Adipose tissue (tissue), 3 donors: ENCODE measurements at regions not wholly inside any gene's neighbourhood (a gene's known extent, or its start where the extent isn't known, plus 50 kb on each side); places are given as distances from the start of the nearest gene placed in this dataset.
"Not testable (repeated sequence)": the region's sequence is repeated elsewhere in the genome, so short reads cannot be mapped to it uniquely, and the experiment has no call there.

ENCODE experiments used
- H3K27ac ChIP-seq: one replicate; pipeline ENCODE4 v1.5.1; 2013; ENCODE audit warnings: low read depth, low read length
- WGBS, 3 donors: extraction: QIAGEN DNeasy Blood & Tissue Kit; methylation state at CpG; one replicate each; pipeline ENCODE4 v1.1.7; 2013; 5-methylcytosine and 5-hydroxymethylcytosine counted together
- donor health status: healthy with polysubstance abuse.
- donor health status: Bipolar disorder and iron deficiency.
- donor health status: healthy.

GRCh38 chr15:95075792-95076677 lies 844.7 kb downstream of the MCTP2 start:
- 37 to 91% (median 78%) methylated on average over 13 of the region's 13 CpGs for whole genome bisulfite sequencing, 3 donors
- H3K27ac ChIP-seq, result no peak overlapping the region

DNA sequence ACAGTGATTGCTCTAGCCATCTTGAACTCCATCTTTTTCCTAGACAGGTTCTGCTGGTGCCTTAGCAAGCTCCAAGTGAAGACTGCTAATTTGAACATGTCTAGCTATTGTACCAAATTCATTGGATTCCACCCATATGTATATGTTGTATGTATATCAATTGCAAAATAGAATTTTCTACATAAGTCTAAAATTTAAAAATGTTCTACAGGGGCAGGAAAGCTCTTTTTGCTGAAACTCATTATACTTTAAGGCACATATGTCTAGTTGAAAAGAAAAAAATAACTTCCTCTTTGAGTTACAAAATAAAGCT lies 845.3 kb downstream of the MCTP2 start:
- H3K27ac ChIP-seq, result no peak overlapping the region

- WGBS, 3 donors, result 51 to 60% (median 52%) methylated on average over 2 of the region's 2 CpGs
- H3K27ac ChIP-seq, result no peak overlapping the region
Observed at GRCh38 chr15:95078003-95078402, 846.6 kb downstream of the MCTP2 start.

GRCh38 chr15:95080228-95080627 lies 848.9 kb downstream of the MCTP2 start:
- H3K27ac ChIP-seq, result not testable (repeated sequence)
- 80 to 88% (median 88%) methylated on average over 1 of the region's 1 CpG for WGBS, 3 donors

GRCh38 chr15:95085056-95085455 lies 853.7 kb downstream of the MCTP2 start:
- WGBS, 3 donors, result 72 to 85% (median 77%) methylated on average over 1 of the region's 1 CpG
- H3K27ac ChIP-seq, result no peak overlapping the region

- 36 to 48% (median 40%) methylated on average over 5 of the region's 5 CpGs for WGBS, 3 donors
- no peak overlapping the region for H3K27ac ChIP-seq
Observed at GRCh38 chr15:95086531-95087252, 855.3 kb downstream of the MCTP2 start.

DNA sequence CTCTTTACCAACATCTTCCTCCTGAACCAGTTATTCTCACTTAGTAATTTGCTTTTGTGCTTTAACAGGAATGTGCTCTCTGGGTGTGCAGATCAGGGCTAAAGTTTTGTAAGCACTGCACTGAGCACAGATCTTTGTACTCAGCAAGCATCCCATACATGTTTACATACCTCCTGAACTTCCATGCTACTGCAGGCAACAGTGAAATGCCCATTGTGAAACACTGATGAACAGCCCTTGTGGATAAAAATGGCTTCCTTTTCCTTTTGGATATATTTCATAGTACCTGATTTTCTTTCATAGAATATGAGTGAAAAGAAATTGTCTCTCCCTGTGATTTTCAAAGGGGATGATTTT lies 855.9 kb downstream of the MCTP2 start:
- H3K27ac ChIP-seq, result no peak overlapping the region

GRCh38 chr15:95091444-95091843 lies 860.1 kb downstream of the MCTP2 start:
- H3K27ac ChIP-seq, result no peak overlapping the region
- 82 to 95% (median 95%) methylated on average over 14 of the region's 14 CpGs for WGBS, 3 donors

GRCh38 chr15:95095250-95095649 lies 863.9 kb downstream of the MCTP2 start:
- H3K27ac ChIP-seq, result no peak overlapping the region

GRCh38 chr15:95096651-95097050 lies 865.3 kb downstream of the MCTP2 start:
- WGBS, 3 donors, result 81 to 93% (median 88%) methylated on average over 6 of the region's 6 CpGs

GRCh38 chr15:95097361-95097760 lies 866.0 kb downstream of the MCTP2 start:
- no peak overlapping the region for H3K27ac ChIP-seq
- WGBS, 3 donors, result 57 to 91% (median 88%) methylated on average over 2 of the region's 2 CpGs

More at GRCh38 chr15:95096651-95097050, 865.3 kb downstream of the MCTP2 start:
- no peak overlapping the region for H3K27ac ChIP-seq

GRCh38 chr15:95105229-95105628 lies 873.9 kb downstream of the MCTP2 start:
- H3K27ac ChIP-seq, result no peak overlapping the region
- 90 to 93% (median 93%) methylated on average over 2 of the region's 2 CpGs for WGBS, 3 donors

GRCh38 chr15:95106801-95107200 lies 875.4 kb downstream of the MCTP2 start:
- no peak overlapping the region for H3K27ac ChIP-seq
- WGBS, 3 donors, result 62 to 90% (median 75%) methylated on average over 2 of the region's 2 CpGs

GRCh38 chr15:95108673-95109072 lies 877.3 kb downstream of the MCTP2 start:
- 80 to 86% (median 80%) methylated on average over 3 of the region's 3 CpGs for WGBS, 3 donors
- H3K27ac ChIP-seq, result no peak overlapping the region

DNA sequence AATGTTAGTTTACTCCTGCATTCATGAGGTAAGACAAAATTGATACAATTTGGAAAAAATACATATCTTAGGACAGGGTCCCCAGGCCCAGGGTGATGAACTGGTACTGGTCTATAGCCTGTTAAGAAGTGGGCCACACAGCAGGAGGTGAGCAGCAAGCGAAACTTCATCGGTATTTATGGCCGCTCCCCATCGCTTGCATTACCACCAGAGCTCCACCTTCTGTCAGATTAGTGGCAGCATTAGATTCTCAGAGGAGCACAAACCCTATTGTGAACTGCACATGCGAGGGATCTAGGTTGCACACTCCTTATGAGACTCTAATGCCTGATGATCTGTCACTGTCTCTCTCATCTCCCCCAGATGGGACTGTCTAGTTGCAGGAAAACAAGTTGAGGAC lies 880.6 kb downstream of the MCTP2 start:
- H3K27ac ChIP-seq, result no peak overlapping the region
- 88 to 94% (median 92%) methylated on average over 5 of the region's 5 CpGs for WGBS, 3 donors

DNA sequence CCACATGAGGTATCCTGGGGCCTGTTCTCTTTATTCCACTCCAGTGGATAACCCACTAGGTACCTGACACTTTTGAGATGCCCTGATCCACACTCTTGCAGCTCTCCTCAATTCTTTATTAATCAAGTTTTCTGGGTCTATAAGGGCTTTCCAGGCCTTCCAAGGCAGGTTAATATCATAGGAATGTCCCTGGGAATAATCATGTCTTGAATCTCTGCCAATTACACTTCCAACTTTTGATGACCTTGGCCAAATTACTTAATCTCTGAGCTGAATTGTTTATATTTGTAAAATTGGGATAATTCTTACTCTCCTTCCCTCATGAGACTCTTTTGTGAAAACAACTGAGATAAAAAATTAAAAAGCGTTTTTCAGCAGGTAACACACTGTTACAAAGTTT lies 881.7 kb downstream of the MCTP2 start:
- 59 to 81% (median 69%) methylated on average over 1 of the region's 1 CpG for WGBS, 3 donors
- no peak overlapping the region for H3K27ac ChIP-seq

DNA sequence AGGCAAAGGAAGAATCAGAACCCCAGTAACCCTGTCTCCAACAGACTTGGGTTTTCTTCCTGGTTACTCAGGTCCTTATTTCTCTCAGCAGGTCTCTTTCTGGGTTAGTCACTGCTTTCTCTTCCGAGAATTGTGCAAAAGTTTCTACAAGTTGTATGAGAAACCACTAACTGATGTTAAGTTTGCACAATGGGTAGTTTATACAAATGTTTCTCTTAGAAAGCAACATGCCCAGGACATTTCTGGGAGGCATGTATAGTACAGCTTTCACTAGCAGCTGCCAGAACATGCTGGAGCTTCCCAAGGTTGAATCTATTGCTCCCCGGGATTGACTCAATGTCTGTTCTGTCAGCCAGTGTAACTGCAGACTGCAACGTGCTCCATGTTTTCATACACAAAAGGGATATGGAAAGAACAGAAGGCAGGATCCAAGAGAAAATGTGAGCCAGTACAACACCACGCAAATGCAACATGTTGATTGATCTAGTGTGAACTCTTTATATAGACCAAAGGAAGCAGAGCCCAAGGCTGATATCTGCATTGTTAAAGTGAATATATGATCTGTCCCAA lies 887.8 kb downstream of the MCTP2 start:
- 63 to 91% (median 86%) methylated on average over 4 of the region's 4 CpGs for WGBS, 3 donors
- no peak overlapping the region for H3K27ac ChIP-seq

GRCh38 chr15:95120595-95120994 lies 889.2 kb downstream of the MCTP2 start:
- no peak overlapping the region for H3K27ac ChIP-seq
- WGBS, 3 donors, result 60 to 72% (median 62%) methylated on average over 3 of the region's 3 CpGs

GRCh38 chr15:95121191-95121590 lies 889.8 kb downstream of the MCTP2 start:
- WGBS, 3 donors, result 48 to 84% (median 82%) methylated on average over 1 of the region's 1 CpG
- H3K27ac ChIP-seq, result no peak overlapping the region

- WGBS, 3 donors, result 79 to 99% (median 89%) methylated on average over 2 of the region's 2 CpGs
- no peak overlapping the region for H3K27ac ChIP-seq
Observed at GRCh38 chr15:95125803-95126202, 894.4 kb downstream of the MCTP2 start.
